Endodermal cell (in vitro differentiated cells): ENCODE measurements at regions not wholly inside any gene's neighbourhood (a gene's known extent, or its start where the extent isn't known, plus 50 kb on each side); places are given as distances from the start of the nearest gene placed in this dataset.

ENCODE experiments used
- DNase-seq: peaks from one replicate; pipeline ENCODE4 v3.0.0-alpha.2; 2017
- H3K27ac ChIP-seq: 2 replicates; pipeline ENCODE4 v1.5.1; 2013; ENCODE audit warnings: mild to moderate bottlenecking, low read depth, low read length, moderate library complexity
- H3K27me3 ChIP-seq: 2 replicates; pipeline ENCODE4 v1.6.1; 2013; ENCODE audit warnings: mild to moderate bottlenecking, low read length, moderate library complexity; ENCODE audit not compliant: insufficient read depth, control insufficient read depth, poor library complexity, severe bottlenecking
- H3K36me3 ChIP-seq: 2 replicates; pipeline ENCODE4 v1.7.0; 2013; ENCODE audit warnings: mild to moderate bottlenecking, low read length, moderate library complexity; ENCODE audit not compliant: control insufficient read depth, insufficient read depth
- H3K4me1 ChIP-seq: one replicate; pipeline ENCODE4 v1.7.0; 2013; ENCODE audit warnings: low read length; ENCODE audit not compliant: control insufficient read depth, insufficient read depth
- H3K4me3 ChIP-seq: 2 replicates; pipeline ENCODE4 v1.5.1; 2013; ENCODE audit warnings: mild to moderate bottlenecking, low read length, moderate library complexity
- H3K9ac ChIP-seq: 2 replicates; pipeline ENCODE4 v1.6.1; 2013; ENCODE audit warnings: mild to moderate bottlenecking, low read length, moderate library complexity; ENCODE audit not compliant: poor library complexity, severe bottlenecking; ENCODE audit errors: extremely low read depth
- H3K9me3 ChIP-seq: 2 replicates; pipeline ENCODE4 v1.6.1; 2013; ENCODE audit warnings: mild to moderate bottlenecking, low read length, moderate library complexity; ENCODE audit not compliant: control insufficient read depth
- H3K27ac Mint-ChIP-seq: 2 replicates; pipeline ENCODE4 v1.8.0; 2020; ENCODE audit warnings: mixed read lengths
- H3K27me3 Mint-ChIP-seq: 2 replicates; pipeline ENCODE4 v1.8.0; 2021; ENCODE audit warnings: mild to moderate bottlenecking, mixed read lengths; ENCODE audit not compliant: insufficient read depth
- H3K36me3 Mint-ChIP-seq: 2 replicates; pipeline ENCODE4 v1.8.0; 2020; ENCODE audit warnings: low read depth, mixed read lengths
- H3K4me1 Mint-ChIP-seq: 2 replicates; pipeline ENCODE4 v1.8.0; 2020; ENCODE audit warnings: mixed read lengths
- H3K4me3 Mint-ChIP-seq: 2 replicates; pipeline ENCODE4 v1.8.0; 2020; ENCODE audit warnings: mild to moderate bottlenecking, moderate library complexity, mixed read lengths
- H3K9me3 Mint-ChIP-seq: 2 replicates; pipeline ENCODE4 v1.8.0; 2020; ENCODE audit warnings: mild to moderate bottlenecking, mixed read lengths
- WGBS, 2 experiments: methylation state at CpG; one replicate each; pipeline versions ENCODE4 v1.1.5 to v1.1.7; 2013; ENCODE audit warnings: missing lambda C conversion rate in 2 of 2, mixed read lengths in 1 of 2; ENCODE audit not compliant: insufficient coverage in 1 of 2, insufficient read length in 1 of 2; 5-methylcytosine and 5-hydroxymethylcytosine counted together
- TF ChIP-seq, protein P1 (sequence below): fragments of 200-600 bp; sonication (generic); conservative IDR thresholded peaks from 2 replicates; pipeline ENCODE4 v1.5.0; 2021; ENCODE audit warnings: antibody characterized with exemption, mild to moderate bottlenecking

GRCh38 chr20:46828471-46828870 lies 66.2 kb upstream of the EYA2 start:
- Mint-ChIP-seq H3K4me3 (no peak overlapping the region), H3K27ac (no peak overlapping the region), H3K9me3 (peaks cover 10% of the 10 kb centered on the region), H3K4me1 (no peaks in the 10 kb centered on the region), H3K27me3 (no peaks in the 10 kb centered on the region), H3K36me3 (no peaks in the 10 kb centered on the region)
- no peaks in the 10 kb centered on the region for H3K27me3 ChIP-seq
- no peaks in the 10 kb centered on the region for H3K36me3 ChIP-seq
- H3K4me3 ChIP-seq: no peak overlapping the region
- H3K4me1 ChIP-seq: no peaks in the 10 kb centered on the region
- no peak for DNase-seq
- peaks cover 5% of the 10 kb centered on the region for H3K9me3 ChIP-seq
- TF ChIP-seq, protein P1, sequence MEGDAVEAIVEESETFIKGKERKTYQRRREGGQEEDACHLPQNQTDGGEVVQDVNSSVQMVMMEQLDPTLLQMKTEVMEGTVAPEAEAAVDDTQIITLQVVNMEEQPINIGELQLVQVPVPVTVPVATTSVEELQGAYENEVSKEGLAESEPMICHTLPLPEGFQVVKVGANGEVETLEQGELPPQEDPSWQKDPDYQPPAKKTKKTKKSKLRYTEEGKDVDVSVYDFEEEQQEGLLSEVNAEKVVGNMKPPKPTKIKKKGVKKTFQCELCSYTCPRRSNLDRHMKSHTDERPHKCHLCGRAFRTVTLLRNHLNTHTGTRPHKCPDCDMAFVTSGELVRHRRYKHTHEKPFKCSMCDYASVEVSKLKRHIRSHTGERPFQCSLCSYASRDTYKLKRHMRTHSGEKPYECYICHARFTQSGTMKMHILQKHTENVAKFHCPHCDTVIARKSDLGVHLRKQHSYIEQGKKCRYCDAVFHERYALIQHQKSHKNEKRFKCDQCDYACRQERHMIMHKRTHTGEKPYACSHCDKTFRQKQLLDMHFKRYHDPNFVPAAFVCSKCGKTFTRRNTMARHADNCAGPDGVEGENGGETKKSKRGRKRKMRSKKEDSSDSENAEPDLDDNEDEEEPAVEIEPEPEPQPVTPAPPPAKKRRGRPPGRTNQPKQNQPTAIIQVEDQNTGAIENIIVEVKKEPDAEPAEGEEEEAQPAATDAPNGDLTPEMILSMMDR: no peak
- H3K27ac ChIP-seq: no peak overlapping the region
- 94 to 100% methylated on average over 2 of the region's 2 CpGs for WGBS, 2 experiments
- no peak overlapping the region for H3K9ac ChIP-seq

DNA sequence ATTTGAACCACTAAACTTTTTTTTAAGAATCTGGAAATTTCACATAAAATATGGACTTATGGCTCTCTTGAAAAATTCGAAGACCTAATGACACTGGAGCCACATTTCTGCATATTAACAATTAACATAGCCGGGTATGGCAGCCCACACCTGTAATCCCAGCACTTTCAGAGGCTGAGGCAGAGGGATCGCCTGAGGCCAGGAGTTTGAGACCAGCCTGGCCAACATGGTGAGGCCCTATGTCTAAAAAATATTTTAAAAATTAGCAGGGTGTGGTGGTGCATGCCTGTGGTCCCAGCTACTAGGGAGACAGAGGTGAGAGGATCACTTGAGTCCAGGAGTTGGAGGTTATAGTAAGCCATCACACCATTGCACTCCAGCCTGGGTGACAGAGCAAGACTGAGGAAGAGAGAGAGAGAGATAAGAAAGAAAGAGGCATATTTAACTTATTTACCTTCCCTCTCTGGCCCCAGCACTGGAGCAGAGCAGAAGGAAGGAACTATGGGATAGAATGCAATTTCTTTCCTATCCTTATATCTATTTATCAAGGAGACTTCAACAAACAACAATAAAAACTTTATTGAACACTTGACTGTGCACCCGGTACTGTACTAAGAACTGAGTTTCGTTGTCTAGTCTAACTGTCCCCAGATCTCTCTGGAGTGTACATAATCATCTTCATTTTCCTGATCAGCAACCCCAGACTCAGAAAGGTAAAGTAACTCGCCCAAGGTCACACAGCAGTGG lies 63.6 kb upstream of the EYA2 start:
- no peak overlapping the region for H3K4me3 ChIP-seq
- no peaks in the 10 kb centered on the region for H3K4me1 ChIP-seq
- no peaks in the 10 kb centered on the region for H3K36me3 ChIP-seq
- no peak overlapping the region for H3K4me3 Mint-ChIP-seq
- 76 to 94% methylated on average over 2 to 6 of the region's 6 CpGs for WGBS, 2 experiments
- H3K9ac ChIP-seq: no peak overlapping the region
- H3K27me3 Mint-ChIP-seq: no peaks in the 10 kb centered on the region
- H3K27ac ChIP-seq: no peak overlapping the region
- no peaks in the 10 kb centered on the region for H3K4me1 Mint-ChIP-seq
- H3K9me3 ChIP-seq: no peaks in the 10 kb centered on the region
- no peaks in the 10 kb centered on the region for H3K27me3 ChIP-seq
- H3K9me3 Mint-ChIP-seq: no peaks in the 10 kb centered on the region
- DNase-seq: no peak
- H3K27ac Mint-ChIP-seq: no peak overlapping the region
- TF ChIP-seq, protein P1: no peak
- no peaks in the 10 kb centered on the region for H3K36me3 Mint-ChIP-seq

- no peak for DNase-seq
- Histone ChIP-seq H3K4me1 (no peaks in the 10 kb centered on the region), H3K27ac (no peak overlapping the region), H3K9me3 (no peaks in the 10 kb centered on the region), H3K27me3 (no peaks in the 10 kb centered on the region), H3K36me3 (no peaks in the 10 kb centered on the region), H3K4me3 (no peak overlapping the region), H3K9ac (no peak overlapping the region)
- H3K9me3 Mint-ChIP-seq: no peaks in the 10 kb centered on the region
- H3K4me3 Mint-ChIP-seq: no peak overlapping the region
- H3K4me1 Mint-ChIP-seq: peaks cover 4% of the 10 kb centered on the region
- H3K27ac Mint-ChIP-seq: no peak overlapping the region
- no peaks in the 10 kb centered on the region for H3K27me3 Mint-ChIP-seq
- WGBS, 2 experiments: 93% methylated on average over 2 of the region's 2 CpGs
- H3K36me3 Mint-ChIP-seq: no peaks in the 10 kb centered on the region
- TF ChIP-seq, protein P1: no peak
Measured at GRCh38 chr20:46831633-46832011, 63.0 kb upstream of the EYA2 start.
